HG02763 (cell line): ENCODE measurements at regions not wholly inside any gene's neighbourhood (a gene's known extent, or its start where the extent isn't known, plus 50 kb on each side); places are given as distances from the start of the nearest gene placed in this dataset.

Source experiments
- ATAC-seq: cut with Tn5 transposase; IDR thresholded peaks from one replicate; pipeline ENCODE4 v1.9.1; 2021; ENCODE audit warnings: mild to moderate bottlenecking, moderate library complexity; ENCODE audit not compliant: unreplicated experiment

GRCh38 chr7:119351320-119351719 is 921.7 kb upstream of the KCND2 start:
- ATAC-seq: no peak

- no peak for ATAC-seq
These were observed 898.5 kb upstream of the KCND2 start for GRCh38 chr7:119374436-119374835.

- ATAC-seq: no peak
These were observed 895.1 kb upstream of the KCND2 start for GRCh38 chr7:119377861-119378260.

GRCh38 chr7:119382726-119383125 is 890.2 kb upstream of the KCND2 start:
- ATAC-seq: no peak

GRCh38 chr7:119395024-119395423 is 878.0 kb upstream of the KCND2 start:
- no peak for ATAC-seq

- peak; percentile 78 for ATAC-seq
These were observed 875.8 kb upstream of the KCND2 start for GRCh38 chr7:119397156-119397555.

- no peak for ATAC-seq
These were observed 864.4 kb upstream of the KCND2 start for GRCh38 chr7:119408596-119408995.

GRCh38 chr7:119413314-119413805 is 859.6 kb upstream of the KCND2 start:
- no peak for ATAC-seq

GRCh38 chr7:119415682-119416081 is 857.3 kb upstream of the KCND2 start:
- no peak for ATAC-seq

GRCh38 chr7:119421657-119422056 is 851.3 kb upstream of the KCND2 start:
- ATAC-seq: no peak

GRCh38 chr7:119436882-119437281 is 836.1 kb upstream of the KCND2 start:
- no peak for ATAC-seq

GRCh38 chr7:119438315-119438714 is 834.7 kb upstream of the KCND2 start:
- no peak for ATAC-seq

- ATAC-seq: no peak
These were observed 833.8 kb upstream of the KCND2 start for GRCh38 chr7:119439192-119439591.

- ATAC-seq: no peak
These were observed 820.6 kb upstream of the KCND2 start for GRCh38 chr7:119452401-119452800.

- ATAC-seq: no peak
These were observed 807.1 kb upstream of the KCND2 start for GRCh38 chr7:119465798-119466305.

GRCh38 chr7:119472408-119473038 is 800.5 kb upstream of the KCND2 start:
- no peak for ATAC-seq

GRCh38 chr7:119482209-119482608 is 790.8 kb upstream of the KCND2 start:
- peak; percentile 85 for ATAC-seq

- no peak for ATAC-seq
These were observed 790.3 kb upstream of the KCND2 start for GRCh38 chr7:119482671-119483070.

- ATAC-seq: no peak
These were observed 789.6 kb upstream of the KCND2 start for GRCh38 chr7:119483364-119483763.

GRCh38 chr7:119514326-119514725 is 758.6 kb upstream of the KCND2 start:
- ATAC-seq: no peak

- no peak for ATAC-seq
These were observed 757.8 kb upstream of the KCND2 start for GRCh38 chr7:119515214-119515613.

GRCh38 chr7:119515962-119516361 is 757.0 kb upstream of the KCND2 start:
- ATAC-seq: no peak

- ATAC-seq: no peak
These were observed 750.7 kb upstream of the KCND2 start for GRCh38 chr7:119522263-119522662.
